Stimulated activated CD8-positive, alpha-beta memory T cell treated with anti-CD3 and anti-CD28 coated beads, Interleukin-12 subunit alpha, Interleukin-12 subunit beta, amount 100 ng/mL, for 4 hours (primary cell): ENCODE measurements at regions not wholly inside any gene's neighbourhood (a gene's known extent, or its start where the extent isn't known, plus 50 kb on each side); places are given as distances from the start of the nearest gene placed in this dataset.
"Not testable (repeated sequence)": the region's sequence is repeated elsewhere in the genome, so short reads cannot be mapped to it uniquely, and the experiment has no call there.

ENCODE experiments used
- DNase-seq: peaks from one replicate; pipeline ENCODE4 v3.0.0-alpha.2; 2020; ENCODE audit warnings: low read depth

GRCh38 chrX:43375136-43375535, 281.0 kb upstream of the MAOA start:
- no peak for DNase-seq

GRCh38 chrX:43380704-43381103, 275.4 kb upstream of the MAOA start:
- DNase-seq: no peak

- DNase-seq: no peak
Observed at GRCh38 chrX:43386875-43387274, 269.2 kb upstream of the MAOA start.

- DNase-seq: no peak
Observed at GRCh38 chrX:43405191-43405590, 250.9 kb upstream of the MAOA start.

- no peak for DNase-seq
Observed at GRCh38 chrX:43423876-43424275, 232.2 kb upstream of the MAOA start.

- DNase-seq: no peak
Observed at GRCh38 chrX:43436517-43436916, 219.6 kb upstream of the MAOA start.

- DNase-seq: no peak
Observed at GRCh38 chrX:43446752-43447151, 209.3 kb upstream of the MAOA start.

GRCh38 chrX:43448688-43449087, 207.4 kb upstream of the MAOA start:
- DNase-seq: no peak

- no peak for DNase-seq
Observed at GRCh38 chrX:43450355-43450754, 205.7 kb upstream of the MAOA start.

GRCh38 chrX:43451976-43452686, 204.0 kb upstream of the MAOA start:
- not testable (repeated sequence) for DNase-seq

- no peak for DNase-seq
Observed at GRCh38 chrX:43456063-43456462, 200.0 kb upstream of the MAOA start.

- DNase-seq: no peak
Observed at GRCh38 chrX:43456906-43457305, 199.2 kb upstream of the MAOA start.

GRCh38 chrX:43467608-43468234, 188.4 kb upstream of the MAOA start:
- no peak for DNase-seq

- no peak for DNase-seq
Observed at GRCh38 chrX:43469391-43470054, 186.6 kb upstream of the MAOA start.

GRCh38 chrX:43474321-43474720, 181.8 kb upstream of the MAOA start:
- DNase-seq: no peak

- DNase-seq: no peak
Observed at GRCh38 chrX:43479070-43479469, 177.0 kb upstream of the MAOA start.

GRCh38 chrX:43479850-43480249, 176.2 kb upstream of the MAOA start:
- no peak for DNase-seq

- DNase-seq: no peak
Observed at GRCh38 chrX:43481576-43481975, 174.5 kb upstream of the MAOA start.

- no peak for DNase-seq
Observed at GRCh38 chrX:43493756-43494155, 162.3 kb upstream of the MAOA start.

- DNase-seq: no peak
Observed at GRCh38 chrX:43500246-43500645, 155.9 kb upstream of the MAOA start.

GRCh38 chrX:43500996-43501694, 155.0 kb upstream of the MAOA start:
- DNase-seq: no peak

- no peak for DNase-seq
Observed at GRCh38 chrX:43504394-43504793, 151.7 kb upstream of the MAOA start.

GRCh38 chrX:43505769-43506168, 150.3 kb upstream of the MAOA start:
- no peak for DNase-seq
